G401 (cell line): ENCODE measurements at regions not wholly inside any gene's neighbourhood (a gene's known extent, or its start where the extent isn't known, plus 50 kb on each side); places are given as distances from the start of the nearest gene placed in this dataset.
"Not testable (repeated sequence)": the region's sequence is repeated elsewhere in the genome, so short reads cannot be mapped to it uniquely, and the experiment has no call there.

Experiments
- DNase-seq: peaks from one replicate; pipeline ENCODE4 v3.0.0-alpha.2; 2015; ENCODE audit warnings: low spot score
- in situ Hi-C: cut with HindIII; loops from 2 replicates; pipeline ENCODE4 v1.10.0; 2016; ENCODE audit warnings: low sequenced_read_pairs, mixed read lengths

DNA sequence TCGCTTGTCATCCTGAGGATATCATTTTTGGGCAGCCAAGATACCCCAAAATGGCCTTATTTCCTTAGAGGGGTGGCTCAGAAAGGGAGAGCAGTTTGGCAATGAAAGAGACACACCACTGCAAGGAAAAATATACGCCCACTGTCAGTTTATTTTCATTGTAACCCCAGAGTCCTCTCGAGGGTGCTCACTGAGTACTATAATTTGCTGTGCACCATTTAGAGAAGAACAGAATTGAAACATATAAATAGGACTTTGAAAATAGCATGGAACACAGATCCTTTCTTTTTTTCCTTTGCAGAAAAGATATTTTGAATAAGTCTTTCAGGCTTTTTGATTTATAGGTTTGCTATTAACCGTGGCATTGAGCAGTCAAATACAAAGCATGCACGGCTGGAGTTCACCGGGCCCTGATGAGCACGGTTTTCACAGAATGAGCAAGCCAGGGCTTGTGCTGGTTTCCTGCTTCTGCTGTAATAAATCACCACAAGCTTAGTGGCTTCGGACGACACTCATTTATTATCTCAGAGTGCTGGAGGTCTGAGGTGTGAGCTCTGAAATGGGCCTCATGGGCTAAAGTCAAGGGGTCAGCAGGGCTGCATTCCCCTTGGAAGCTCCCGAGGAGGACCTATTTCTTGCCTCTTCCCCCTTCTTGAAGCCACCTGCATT lies 152.3 kb downstream of the ZNF664 start:
- no peak for DNase-seq
- in situ Hi-C loops, result no loop called here

DNA sequence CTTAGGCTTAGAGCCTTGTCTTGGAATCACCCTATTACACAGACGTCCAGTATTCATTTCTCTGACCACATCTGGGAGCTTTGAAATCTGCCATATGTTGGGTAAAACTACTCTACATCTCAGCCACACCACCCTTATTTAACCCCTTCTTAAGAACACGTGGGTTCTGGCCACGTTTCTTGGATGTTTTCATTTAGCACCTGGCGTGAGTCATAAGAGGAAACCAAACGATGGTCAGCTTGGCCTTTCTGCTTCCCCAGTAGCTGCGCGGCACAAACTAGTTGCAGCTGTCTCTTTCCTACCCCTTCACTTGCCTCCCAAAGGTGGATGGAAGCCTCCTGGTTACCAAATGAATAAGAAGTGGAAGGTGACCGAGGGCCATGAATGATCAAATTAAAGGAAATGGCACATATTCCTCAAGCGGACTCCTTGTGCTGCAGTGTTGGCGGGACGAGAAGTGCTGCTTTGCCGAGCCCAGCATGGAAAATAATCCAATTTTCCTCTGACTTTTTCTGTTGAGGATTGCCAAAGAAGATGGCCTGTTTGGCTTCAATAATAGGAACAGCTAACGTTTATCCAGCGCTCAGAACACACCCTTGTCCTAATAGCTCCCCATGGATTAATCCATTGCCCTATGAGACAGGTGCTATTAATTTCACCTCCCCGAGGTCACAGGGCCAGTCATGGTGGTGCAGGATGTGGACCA lies 154.1 kb downstream of the ZNF664 start:
- no peak for DNase-seq
- in situ Hi-C loops, result no loop called here

DNA sequence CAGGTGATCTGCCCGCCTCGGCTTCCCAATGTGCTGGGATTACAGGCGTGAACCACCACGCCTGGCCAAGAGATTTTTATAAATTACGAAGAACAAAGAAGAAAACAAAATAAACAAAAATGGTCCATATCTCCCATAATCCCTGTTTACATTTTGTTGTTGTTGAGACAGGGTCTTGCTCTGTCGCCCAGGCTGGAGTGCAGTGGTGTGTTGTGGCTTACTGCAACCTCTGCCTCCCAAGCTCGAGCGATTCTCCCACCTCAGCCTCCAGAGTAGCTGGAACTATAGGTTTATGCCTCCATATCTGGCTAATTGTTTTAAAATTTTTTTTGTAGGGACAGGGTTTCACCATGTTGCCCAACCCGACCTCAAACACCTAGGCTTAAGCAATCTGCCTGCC lies 156.1 kb downstream of the ZNF664 start:
- in situ Hi-C loops, result no loop called here

DNA sequence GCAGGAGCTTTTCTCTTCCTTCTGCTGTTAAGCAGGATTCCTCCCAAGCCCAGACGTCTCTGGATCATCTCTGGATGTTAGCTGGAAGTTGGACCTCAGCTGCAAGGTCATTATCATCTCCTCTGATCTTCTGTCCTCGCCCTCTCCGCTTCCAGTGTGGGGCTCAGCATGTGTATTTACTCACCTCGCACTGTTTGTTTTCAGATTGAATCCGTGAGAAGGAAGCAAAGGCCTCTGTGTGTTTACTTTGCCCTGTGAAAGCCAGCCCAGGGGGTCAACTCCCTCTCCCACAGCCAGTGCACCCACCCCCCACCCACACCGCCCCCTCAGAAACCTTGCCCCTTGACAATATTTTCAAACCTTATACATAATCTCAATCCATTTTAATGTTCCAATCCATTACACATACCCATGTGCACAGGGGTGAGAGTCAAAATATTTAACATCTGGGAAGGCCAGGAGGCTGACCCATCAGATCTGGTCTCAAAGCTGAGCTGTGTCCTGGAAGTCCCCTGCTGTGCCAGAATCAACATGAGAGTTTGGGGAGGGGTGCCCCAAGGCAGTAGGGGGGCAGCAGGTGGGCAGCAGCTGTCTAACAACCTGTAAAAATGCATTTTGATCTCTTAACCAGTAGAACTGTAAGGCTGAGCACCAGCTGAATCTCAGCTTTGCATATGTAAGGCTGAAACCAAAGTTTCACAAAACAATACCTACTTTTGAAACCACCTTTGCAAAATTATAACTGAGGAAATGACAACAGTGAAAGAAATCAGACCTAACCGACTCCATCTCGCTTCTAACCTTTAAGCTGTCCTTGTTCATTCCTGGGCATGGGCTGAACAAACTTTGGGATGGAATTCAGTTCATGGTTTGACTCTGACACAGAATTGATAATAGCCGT lies 157.9 kb downstream of the ZNF664 start:
- no peak for DNase-seq
- in situ Hi-C loops, result no loop called here

More for the DNA sequence above, 156.1 kb downstream of the ZNF664 start:
- no peak for DNase-seq

DNA sequence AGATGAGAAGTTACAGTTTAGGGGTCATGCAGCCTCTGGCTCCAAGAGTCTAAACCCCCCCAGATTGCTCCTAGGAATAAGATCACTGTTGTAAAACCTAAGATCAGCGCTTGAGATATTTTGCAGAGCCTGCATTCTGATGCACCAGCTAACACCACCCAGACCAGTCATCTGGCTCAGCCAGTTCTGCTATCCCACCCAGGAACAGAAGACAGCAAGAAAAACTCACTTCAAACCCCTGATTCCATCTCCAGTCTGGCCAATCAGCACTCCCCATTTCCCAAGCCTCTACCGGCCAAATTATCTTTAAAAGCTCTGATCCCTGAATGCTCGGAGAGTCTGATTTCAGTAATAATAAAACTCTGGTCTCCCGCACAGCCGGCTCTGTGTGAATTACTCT lies 158.6 kb downstream of the ZNF664 start:
- in situ Hi-C loops, result no loop called here
- DNase-seq, result no peak

DNA sequence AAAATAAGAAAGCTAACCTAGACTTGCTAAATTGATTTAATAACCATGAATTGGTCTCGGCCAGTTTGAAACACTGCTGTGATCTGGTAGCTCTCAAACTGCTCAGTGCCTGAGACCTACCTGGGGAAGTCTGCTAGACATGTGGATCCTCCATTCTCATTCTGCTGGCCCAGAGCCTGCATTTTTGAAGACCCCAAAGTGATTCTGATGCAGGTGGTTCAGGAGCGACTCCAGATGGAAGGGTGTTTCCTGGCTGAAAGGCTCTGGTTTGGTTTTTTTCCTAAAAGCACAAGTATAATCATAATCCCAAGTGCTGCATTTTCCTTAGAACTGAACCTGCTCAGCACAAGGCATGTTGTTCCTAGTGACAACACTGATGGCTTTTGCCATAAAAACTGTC lies 159.5 kb downstream of the ZNF664 start:
- in situ Hi-C loops, result no loop called here
- DNase-seq, result no peak

DNA sequence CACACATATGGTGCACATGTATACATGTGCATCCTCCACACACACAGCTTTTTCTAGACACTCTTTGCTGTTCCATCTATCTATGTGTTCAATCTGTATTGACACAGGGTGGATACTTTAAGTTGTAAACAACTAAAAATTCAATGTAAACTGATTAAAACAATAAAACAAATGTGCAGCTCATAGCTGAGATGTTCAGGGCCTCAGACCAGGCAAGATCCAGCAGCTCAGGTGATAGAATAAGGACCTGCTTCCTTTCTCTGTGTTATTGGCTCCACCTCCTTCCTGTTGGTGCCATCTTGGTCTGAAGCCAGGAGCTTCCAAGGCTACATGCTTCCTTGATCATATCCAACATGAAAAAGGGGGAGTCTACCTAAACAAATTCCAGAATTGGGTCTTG lies 158.1 kb upstream of the RFLNA start:
- in situ Hi-C loops, result no loop called here
- DNase-seq, result no peak

DNA sequence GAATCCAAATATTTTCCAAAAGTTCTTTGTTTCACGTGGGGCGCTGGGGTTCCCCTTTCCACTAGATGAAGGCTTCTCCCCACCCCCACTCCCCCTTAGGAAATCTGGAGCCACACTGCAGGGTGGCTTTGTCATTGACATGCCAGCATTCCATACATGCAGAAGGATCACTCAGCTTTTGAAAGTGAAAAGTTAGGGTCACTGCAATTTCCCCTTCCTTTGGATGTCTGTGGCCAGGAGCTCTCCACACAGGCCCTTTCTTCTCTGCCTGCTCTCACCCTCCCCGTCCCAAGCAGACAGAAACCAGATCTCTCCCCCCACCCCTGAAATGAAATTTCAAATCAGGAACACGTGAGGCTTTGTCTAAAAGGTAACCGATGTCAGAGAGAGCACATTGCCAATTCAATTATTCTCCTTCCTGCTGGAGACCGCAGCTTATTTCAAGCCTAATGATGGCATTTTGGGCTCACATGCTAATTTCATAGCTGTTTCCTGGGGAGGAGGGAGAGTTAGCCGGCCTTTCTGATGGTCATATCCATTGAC lies 153.9 kb upstream of the RFLNA start:
- no peak for DNase-seq
- in situ Hi-C loops, result no loop called here

DNA sequence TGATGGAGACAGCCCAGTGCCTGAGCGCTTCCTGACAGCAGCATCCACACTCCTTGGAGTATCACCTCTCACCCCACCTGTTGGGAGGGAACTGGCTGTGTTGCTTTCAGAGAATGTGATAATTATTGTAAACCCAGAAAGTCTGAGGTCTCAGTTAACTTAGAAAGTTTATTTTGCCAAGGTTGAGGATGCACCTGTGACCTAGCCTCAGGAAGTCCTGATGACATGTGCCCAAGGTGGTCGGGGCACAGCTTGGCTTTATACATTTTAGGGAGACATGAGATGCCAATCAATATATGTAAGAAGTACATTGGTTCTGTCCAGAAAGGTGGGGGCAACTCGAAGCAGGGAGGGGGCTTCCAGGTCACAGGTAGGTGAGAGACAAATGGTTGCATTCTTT lies 153.3 kb upstream of the RFLNA start:
- in situ Hi-C loops, DNase-seq: not testable (repeated sequence)

DNA sequence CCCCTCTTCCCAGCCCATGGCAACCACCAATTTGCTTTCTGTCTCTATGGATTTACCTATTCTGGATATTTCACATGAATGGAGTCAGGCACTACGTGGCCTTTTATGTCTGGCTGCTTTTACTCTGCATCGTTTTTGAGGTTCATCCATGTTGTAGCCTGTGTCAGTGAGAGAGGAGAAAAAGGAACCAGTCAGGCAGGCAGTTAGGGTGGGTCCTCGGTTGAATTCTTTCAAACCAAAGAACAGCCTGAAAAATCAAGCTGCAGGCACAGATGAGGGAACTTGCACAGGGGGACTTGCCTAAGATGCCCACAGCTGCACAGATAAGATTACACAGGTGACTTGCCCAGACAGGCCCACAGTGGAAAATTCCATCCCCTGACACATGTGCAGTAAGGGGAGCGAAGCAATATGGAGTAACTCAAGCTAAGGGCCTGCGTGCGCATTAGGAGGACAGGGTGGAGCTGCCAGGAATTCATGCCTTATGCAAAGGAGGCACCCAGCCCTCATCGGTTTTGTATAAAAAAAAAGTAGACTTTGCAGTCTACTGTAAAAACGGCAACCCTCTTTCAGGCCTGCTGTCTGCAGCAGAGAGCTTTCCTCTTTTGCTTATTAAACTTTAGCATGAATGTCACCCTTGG lies 152.4 kb upstream of the RFLNA start:
- no peak for DNase-seq
- in situ Hi-C loops, result no loop called here

DNA sequence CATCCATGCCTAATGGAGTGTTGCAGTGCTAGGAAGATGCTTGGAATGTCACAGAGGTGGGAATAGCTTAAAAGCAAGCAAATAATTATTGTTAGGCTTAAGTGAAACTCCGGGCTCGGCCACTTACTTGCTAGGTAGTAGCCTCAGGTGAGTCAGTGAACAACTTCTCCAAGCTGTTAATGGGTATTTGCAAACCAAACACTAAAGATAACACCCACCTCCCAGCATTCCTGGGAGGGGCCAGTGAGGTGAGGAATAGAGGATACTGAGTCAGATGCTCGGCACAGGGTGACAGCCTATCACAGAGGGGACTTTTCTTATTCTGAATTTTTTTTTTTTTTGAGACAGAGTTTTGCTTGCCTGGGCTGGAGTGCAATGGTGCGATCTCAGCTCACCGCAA lies 151.2 kb upstream of the RFLNA start:
- in situ Hi-C loops, result no loop called here
- no peak for DNase-seq

DNA sequence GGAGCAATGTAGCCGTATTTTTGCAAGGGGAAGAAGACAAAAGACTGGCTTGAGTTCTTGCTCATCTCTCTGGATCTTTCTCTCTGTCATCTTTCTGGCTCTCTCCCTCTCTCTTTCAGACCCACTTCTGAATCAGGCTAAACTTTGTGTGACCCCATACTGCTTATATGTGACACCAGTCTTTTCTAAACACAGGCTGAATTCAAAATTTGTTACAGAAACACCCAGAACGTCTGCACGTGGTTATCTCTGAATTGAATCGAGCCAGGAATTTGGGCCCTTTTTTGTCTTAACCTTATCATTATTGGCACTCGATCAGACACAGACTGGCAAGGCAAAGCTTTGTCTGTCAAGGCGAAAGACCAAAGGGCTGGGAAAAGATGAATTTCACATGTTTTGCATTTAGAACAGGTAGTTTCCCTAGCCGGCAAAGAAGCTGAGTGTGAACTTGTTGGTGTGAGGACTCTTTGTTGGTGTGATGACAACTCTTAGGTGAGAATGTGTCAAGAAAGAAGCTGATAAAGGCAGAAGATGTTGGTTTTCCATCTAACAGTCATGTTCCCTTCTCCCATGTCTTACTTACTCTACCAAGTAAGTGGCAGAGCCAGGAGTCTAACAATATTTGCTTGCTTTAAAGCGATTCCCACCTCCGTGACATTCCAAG lies 150.2 kb upstream of the RFLNA start:
- DNase-seq, result no peak
- in situ Hi-C loops, result no loop called here

DNA sequence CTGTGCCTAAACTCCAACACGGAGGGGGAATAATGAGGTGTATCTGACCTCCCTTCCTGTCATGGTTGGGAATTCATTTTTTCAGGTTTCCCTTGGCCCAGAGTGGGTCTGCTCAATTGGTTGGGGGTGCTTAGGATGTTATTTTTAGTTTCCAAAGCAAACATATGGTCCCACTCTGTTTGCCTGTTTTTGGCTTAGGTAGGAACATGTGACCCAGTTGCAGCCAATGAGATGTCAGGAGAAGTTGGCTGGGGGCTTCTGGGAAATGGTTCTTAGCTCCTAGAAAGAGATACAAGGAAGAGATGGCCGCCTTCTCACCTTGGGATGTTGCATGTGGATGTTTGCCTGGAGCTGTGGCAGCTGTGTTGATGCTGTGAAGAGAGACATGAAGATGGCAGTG lies 147.9 kb upstream of the RFLNA start:
- DNase-seq, result no peak
- in situ Hi-C loops, result no loop called here

DNA sequence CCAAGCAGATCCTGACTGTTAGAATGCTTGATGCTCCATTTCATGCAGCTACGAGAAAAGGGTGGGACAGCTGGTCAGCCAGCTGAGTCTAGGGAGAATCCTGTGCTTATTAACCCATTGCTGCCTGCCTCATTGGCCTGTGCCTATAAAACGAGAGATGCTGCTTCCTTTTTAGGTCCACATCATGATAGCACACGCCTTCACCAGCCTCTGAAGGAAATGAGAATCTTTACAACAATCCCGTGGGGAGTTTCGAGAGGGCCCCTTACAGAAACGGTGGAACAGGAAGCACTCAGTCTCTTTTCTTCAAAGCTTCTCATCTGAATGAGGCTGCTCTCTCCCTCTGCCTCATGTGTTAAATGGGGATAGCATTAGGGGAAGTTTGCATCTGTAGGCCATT lies 147.3 kb upstream of the RFLNA start:
- no peak for DNase-seq
- in situ Hi-C loops, result no loop called here

DNA sequence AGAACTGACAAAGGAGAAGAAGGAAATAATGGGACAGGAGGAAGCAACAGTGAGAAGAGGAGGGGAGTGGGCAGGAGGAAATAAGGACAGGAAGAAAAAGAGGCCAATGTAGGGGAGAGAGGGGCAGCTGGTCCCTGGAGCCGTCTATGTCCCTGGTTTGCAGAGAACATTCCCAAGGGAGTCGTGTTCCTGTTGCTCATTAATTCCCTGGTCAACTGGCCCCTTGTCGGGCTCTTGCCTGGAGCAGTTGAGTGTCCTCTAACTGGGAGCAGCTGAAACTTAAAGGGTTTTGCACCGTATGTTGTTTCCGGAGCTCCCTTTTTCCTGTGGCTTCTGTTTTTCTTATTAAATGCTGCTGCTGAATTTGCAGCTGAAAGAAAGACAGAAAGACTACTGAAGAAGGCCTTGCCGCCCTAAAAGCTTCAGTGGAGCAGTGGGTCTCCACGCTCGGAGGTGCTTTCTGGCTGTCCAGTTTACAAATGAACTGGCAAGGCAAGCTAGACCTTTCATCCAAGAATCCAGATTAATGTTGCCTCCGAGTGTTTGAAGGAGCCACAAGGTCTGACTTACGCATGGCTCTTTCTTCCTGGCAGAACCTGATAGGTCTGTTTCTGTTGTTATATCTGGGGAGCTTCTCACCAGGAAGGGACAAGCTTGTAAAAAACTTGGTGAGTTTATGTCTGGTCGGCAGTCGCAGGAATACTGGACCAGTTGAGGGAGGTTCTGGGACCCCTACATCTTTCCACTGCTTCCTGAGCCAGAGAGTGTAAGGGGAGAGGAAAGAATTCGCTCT lies 146.2 kb upstream of the RFLNA start:
- in situ Hi-C loops, result no loop called here

DNA sequence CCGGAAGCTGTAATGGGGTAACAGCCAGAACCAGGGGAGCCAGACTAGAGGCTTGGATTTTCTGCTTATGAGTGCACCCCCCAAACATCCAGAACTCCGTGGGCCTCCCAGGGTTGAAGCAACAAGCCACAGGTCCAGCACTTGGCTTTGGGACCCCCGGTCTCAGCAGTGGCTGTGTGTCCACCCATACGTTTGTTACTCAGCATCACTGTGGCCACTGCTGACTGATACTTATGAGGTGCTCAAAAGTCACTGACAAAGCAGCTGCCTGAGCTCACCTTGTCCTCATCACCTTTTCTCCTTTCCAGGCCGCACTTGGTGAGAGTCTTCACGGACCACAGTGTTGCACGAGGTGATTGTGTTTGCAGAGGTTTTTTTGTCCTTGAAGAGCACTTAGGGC lies 145.6 kb upstream of the RFLNA start:
- no peak for DNase-seq
- in situ Hi-C loops, result no loop called here

More for the DNA sequence above, 146.2 kb upstream of the RFLNA start:
- no peak for DNase-seq

DNA sequence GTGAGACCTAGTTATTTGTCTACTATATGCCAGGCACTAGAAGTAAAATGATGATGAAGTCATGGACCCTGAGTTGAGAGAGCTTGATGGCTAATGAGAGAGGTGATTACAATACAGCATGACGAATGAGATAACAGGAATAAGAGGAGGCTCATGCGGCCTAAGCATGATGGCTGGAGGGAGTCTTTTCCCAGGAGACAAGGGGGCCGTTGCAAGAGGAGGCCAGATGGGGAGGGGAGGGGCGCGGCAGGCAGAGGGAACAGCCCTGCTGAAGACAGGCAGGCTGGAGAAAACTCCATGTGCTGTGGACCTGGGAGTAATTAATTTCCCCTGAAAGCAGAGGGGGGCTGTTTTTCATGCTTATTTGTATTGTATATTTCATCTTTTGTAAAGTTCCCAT lies 144.7 kb upstream of the RFLNA start:
- no peak for DNase-seq
- in situ Hi-C loops, result no loop called here

DNA sequence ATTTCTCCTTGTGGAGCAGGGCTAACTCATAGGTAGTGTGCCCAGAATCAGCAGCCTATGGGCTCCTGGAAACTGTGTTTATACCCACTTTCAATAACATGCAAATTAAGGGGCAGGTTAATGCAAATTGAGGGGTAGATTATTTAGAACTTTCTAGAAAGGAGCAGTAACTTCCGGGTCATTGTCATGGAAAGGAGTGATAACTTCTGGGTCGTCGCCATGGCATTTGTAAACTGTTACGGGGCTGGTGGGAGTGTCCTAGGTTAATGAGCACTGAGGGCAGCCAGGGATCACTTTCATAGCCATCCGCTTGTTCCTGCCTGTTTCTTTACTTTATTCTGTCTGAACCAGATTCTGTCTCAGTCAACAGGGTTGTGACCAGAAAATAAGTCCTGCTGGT lies 143.3 kb upstream of the RFLNA start:
- DNase-seq, result no peak
- in situ Hi-C loops, result no loop called here
